ENCODE measurements at regions not wholly inside any gene's neighbourhood (a gene's known extent, or its start where the extent isn't known, plus 50 kb on each side); places are given as distances from the start of the nearest gene placed in this dataset.

DNA sequence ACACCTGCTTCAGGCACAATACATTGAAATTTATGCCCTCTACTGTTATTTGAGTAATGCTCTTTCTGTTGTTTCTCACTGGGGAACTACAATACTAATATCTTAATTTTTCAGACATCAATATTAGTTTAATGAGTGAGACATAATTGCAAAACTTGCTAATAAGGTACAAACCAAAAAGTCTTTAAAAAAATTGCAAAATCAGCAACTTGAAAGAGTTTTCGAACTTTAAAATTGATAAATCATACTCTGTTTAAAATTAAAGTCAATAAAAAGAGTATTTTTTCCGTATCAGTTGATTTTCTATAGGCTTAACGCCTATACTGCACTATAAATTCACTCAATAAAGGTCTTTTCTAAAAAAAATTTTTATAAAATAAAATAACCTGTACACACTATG, 1735.9 kb upstream of the SEL1L start:
- no peaks in the 10 kb centered on the region for H3K36me3 ChIP-seq (ENCODE audit: insufficient read depth, low read length)
- no peak overlapping the region for H3K27ac ChIP-seq (ENCODE audit: low read length)
- no peaks in the 10 kb centered on the region for H4K20me1 ChIP-seq (ENCODE audit: insufficient read depth, low read length)
- H3K27me3 ChIP-seq (ENCODE audit: insufficient read depth, low read length, poor library complexity) = no peaks in the 10 kb centered on the region
- no peaks in the 10 kb centered on the region for H3K79me2 ChIP-seq (ENCODE audit: insufficient read depth, low read length)
- ATAC-seq (ENCODE audit: insufficient read depth, low read depth) (no peak), DNase-seq (no peak)
- no peak overlapping the region for H3K4me3 ChIP-seq (ENCODE audit: low read depth in 1 of 2, low read length in 2 of 2)
- TF ChIP-seq EZH2 (IDR thresholded peaks at IDR 0.05; ENCODE audit: borderline replicate concordance, low read depth, low read length, severe bottlenecking) = no peak
- TF ChIP-seq, protein P1, sequence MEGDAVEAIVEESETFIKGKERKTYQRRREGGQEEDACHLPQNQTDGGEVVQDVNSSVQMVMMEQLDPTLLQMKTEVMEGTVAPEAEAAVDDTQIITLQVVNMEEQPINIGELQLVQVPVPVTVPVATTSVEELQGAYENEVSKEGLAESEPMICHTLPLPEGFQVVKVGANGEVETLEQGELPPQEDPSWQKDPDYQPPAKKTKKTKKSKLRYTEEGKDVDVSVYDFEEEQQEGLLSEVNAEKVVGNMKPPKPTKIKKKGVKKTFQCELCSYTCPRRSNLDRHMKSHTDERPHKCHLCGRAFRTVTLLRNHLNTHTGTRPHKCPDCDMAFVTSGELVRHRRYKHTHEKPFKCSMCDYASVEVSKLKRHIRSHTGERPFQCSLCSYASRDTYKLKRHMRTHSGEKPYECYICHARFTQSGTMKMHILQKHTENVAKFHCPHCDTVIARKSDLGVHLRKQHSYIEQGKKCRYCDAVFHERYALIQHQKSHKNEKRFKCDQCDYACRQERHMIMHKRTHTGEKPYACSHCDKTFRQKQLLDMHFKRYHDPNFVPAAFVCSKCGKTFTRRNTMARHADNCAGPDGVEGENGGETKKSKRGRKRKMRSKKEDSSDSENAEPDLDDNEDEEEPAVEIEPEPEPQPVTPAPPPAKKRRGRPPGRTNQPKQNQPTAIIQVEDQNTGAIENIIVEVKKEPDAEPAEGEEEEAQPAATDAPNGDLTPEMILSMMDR (IDR thresholded peaks at IDR 0.05; ENCODE audit: borderline replicate concordance, extremely low read depth, low read length, poor library complexity, severe bottlenecking) = no peak
- no peak overlapping the region for H2AFZ ChIP-seq (ENCODE audit: low read depth, low read length)
- H3K4me2 ChIP-seq (ENCODE audit: insufficient read depth, low read length) = no peak overlapping the region
- H3K9me3 ChIP-seq (ENCODE audit: insufficient read depth, low read length, severe bottlenecking) = no peaks in the 10 kb centered on the region
- no peaks in the 10 kb centered on the region for H3K4me1 ChIP-seq (ENCODE audit: insufficient read depth, low read length)
- H3K9ac ChIP-seq (ENCODE audit: low read depth, low read length) = no peak overlapping the region

DNA sequence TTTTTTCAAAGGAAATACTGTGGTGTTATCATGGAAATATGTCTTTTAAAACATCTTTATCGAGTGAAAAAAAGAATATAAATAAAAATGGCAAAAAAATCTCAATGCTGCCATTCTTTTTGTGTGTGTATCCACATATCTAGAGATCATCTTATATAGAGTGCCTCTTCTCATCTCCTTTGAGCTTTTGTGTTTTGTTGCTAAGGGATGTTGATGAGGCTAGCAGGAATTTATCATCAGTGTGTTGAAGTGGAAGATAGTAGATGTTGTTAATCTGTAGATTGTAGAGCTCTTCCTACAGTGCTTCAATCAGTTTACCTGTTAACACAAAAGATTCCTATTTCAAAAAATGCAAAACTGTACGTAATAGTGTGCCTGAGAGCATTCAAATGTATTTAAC, 1738.0 kb upstream of the SEL1L start:
- TF ChIP-seq EZH2 (IDR thresholded peaks at IDR 0.05; ENCODE audit: borderline replicate concordance, low read depth, low read length, severe bottlenecking) = no peak
- TF ChIP-seq, protein P1 (IDR thresholded peaks at IDR 0.05; ENCODE audit: borderline replicate concordance, extremely low read depth, low read length, poor library complexity, severe bottlenecking) = no peak
- no peaks in the 10 kb centered on the region for H4K20me1 ChIP-seq (ENCODE audit: insufficient read depth, low read length)
- no peaks in the 10 kb centered on the region for H3K4me1 ChIP-seq (ENCODE audit: insufficient read depth, low read length)
- H3K9ac ChIP-seq (ENCODE audit: low read depth, low read length) = no peak overlapping the region
- ATAC-seq (ENCODE audit: insufficient read depth, low read depth) (no peak), DNase-seq (no peak)
- H3K9me3 ChIP-seq (ENCODE audit: insufficient read depth, low read length, severe bottlenecking) = no peaks in the 10 kb centered on the region
- H2AFZ ChIP-seq (ENCODE audit: low read depth, low read length) = no peak overlapping the region
- no peaks in the 10 kb centered on the region for H3K36me3 ChIP-seq (ENCODE audit: insufficient read depth, low read length)
- H3K27me3 ChIP-seq (ENCODE audit: insufficient read depth, low read length, poor library complexity) = no peaks in the 10 kb centered on the region
- no peak overlapping the region for H3K27ac ChIP-seq (ENCODE audit: low read length)
- no peak overlapping the region for H3K4me2 ChIP-seq (ENCODE audit: insufficient read depth, low read length)
- H3K79me2 ChIP-seq (ENCODE audit: insufficient read depth, low read length) = no peaks in the 10 kb centered on the region
- H3K4me3 ChIP-seq (ENCODE audit: low read depth in 1 of 2, low read length in 2 of 2) = no peak overlapping the region

DNA sequence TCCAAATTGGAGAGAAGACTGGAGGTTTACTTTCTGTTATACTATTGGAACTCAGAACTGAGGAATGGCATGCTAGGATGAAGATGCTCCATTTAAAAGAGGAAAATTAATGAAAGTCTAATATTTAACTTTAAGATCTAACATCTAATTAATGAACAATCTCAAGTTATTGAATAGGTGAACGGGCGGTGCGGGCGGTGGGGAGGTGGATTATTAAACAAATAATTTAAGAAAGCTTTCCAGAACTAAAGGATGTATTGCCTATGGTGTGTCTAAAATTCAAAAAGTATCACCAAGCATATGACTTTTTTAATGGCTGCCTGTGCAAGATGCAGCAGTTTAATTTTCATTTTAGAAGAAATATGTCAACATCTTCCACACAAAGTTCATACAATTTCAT, 1747.1 kb upstream of the SEL1L start:
- no peaks in the 10 kb centered on the region for H3K4me1 ChIP-seq (ENCODE audit: insufficient read depth, low read length)
- DNase-seq (no peak), ATAC-seq (ENCODE audit: insufficient read depth, low read depth) (no peak)
- no peak overlapping the region for H3K4me3 ChIP-seq (ENCODE audit: low read depth in 1 of 2, low read length in 2 of 2)
- TF ChIP-seq EZH2 (IDR thresholded peaks at IDR 0.05; ENCODE audit: borderline replicate concordance, low read depth, low read length, severe bottlenecking) = no peak
- TF ChIP-seq, protein P1 (IDR thresholded peaks at IDR 0.05; ENCODE audit: borderline replicate concordance, extremely low read depth, low read length, poor library complexity, severe bottlenecking) = no peak
- no peak overlapping the region for H3K4me2 ChIP-seq (ENCODE audit: insufficient read depth, low read length)
- H3K9ac ChIP-seq (ENCODE audit: low read depth, low read length) = no peak overlapping the region
- H2AFZ ChIP-seq (ENCODE audit: low read depth, low read length) = no peak overlapping the region
- H3K27me3 ChIP-seq (ENCODE audit: insufficient read depth, low read length, poor library complexity) = no peaks in the 10 kb centered on the region
- H3K9me3 ChIP-seq (ENCODE audit: insufficient read depth, low read length, severe bottlenecking) = no peaks in the 10 kb centered on the region
- H3K79me2 ChIP-seq (ENCODE audit: insufficient read depth, low read length) = no peaks in the 10 kb centered on the region
- H4K20me1 ChIP-seq (ENCODE audit: insufficient read depth, low read length) = no peaks in the 10 kb centered on the region
- no peaks in the 10 kb centered on the region for H3K36me3 ChIP-seq (ENCODE audit: insufficient read depth, low read length)
- H3K27ac ChIP-seq (ENCODE audit: low read length) = no peak overlapping the region

DNA sequence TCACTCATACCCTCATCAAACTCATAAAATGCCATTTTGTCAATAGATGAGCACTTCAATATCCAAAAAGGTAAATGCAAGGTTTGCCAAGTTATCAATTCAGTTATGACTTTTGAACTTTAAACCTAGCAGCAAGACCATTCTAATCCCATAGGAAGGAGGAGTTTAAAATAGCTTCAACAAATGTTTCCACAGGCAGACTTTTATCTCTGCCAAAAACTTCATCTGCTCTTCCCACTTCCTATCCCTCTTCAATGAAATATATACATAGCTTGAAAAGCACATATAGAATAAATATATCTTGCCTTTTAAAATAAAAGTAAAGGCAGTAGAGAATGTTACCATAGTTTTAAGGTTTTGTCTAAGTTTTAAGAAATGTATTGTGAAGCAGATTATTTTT, 1749.1 kb upstream of the SEL1L start:
- TF ChIP-seq, protein P1 (IDR thresholded peaks at IDR 0.05; ENCODE audit: borderline replicate concordance, extremely low read depth, low read length, poor library complexity, severe bottlenecking) = no peak
- TF ChIP-seq EZH2 (IDR thresholded peaks at IDR 0.05; ENCODE audit: borderline replicate concordance, low read depth, low read length, severe bottlenecking) = no peak
- H3K27ac ChIP-seq (ENCODE audit: low read length) = no peak overlapping the region
- H3K27me3 ChIP-seq (ENCODE audit: insufficient read depth, low read length, poor library complexity) = no peaks in the 10 kb centered on the region
- H3K9ac ChIP-seq (ENCODE audit: low read depth, low read length) = no peak overlapping the region
- no peak overlapping the region for H2AFZ ChIP-seq (ENCODE audit: low read depth, low read length)
- DNase-seq (no peak), ATAC-seq (ENCODE audit: insufficient read depth, low read depth) (no peak)
- no peaks in the 10 kb centered on the region for H3K36me3 ChIP-seq (ENCODE audit: insufficient read depth, low read length)
- no peaks in the 10 kb centered on the region for H3K9me3 ChIP-seq (ENCODE audit: insufficient read depth, low read length, severe bottlenecking)
- H3K79me2 ChIP-seq (ENCODE audit: insufficient read depth, low read length) = no peaks in the 10 kb centered on the region
- no peak overlapping the region for H3K4me2 ChIP-seq (ENCODE audit: insufficient read depth, low read length)
- no peaks in the 10 kb centered on the region for H3K4me1 ChIP-seq (ENCODE audit: insufficient read depth, low read length)
- H4K20me1 ChIP-seq (ENCODE audit: insufficient read depth, low read length) = no peaks in the 10 kb centered on the region
- no peak overlapping the region for H3K4me3 ChIP-seq (ENCODE audit: low read depth in 1 of 2, low read length in 2 of 2)

Data from DND-41 (cell line).